ENCODE measurements at regions not wholly inside any gene's neighbourhood (a gene's known extent, or its start where the extent isn't known, plus 50 kb on each side); places are given as distances from the start of the nearest gene placed in this dataset.
A peak's percentile ranks its signal among the peaks of the same experiment; 100 is the strongest.

- Histone ChIP-seq H3K27me3 (replicated peaks; ENCODE audit: control insufficient read depth, insufficient read depth, low read length) (no peaks in the 10 kb centered on the region), H3K4me3 (replicated peaks; ENCODE audit: low read depth, low read length) (no peak overlapping the region), H3K36me3 (ENCODE audit: control insufficient read depth, insufficient read depth, low read length) (no peaks in the 10 kb centered on the region)
- no peak for DNase-seq (ENCODE audit: extremely low read depth, insufficient read length)
- TF ChIP-seq, protein P1, sequence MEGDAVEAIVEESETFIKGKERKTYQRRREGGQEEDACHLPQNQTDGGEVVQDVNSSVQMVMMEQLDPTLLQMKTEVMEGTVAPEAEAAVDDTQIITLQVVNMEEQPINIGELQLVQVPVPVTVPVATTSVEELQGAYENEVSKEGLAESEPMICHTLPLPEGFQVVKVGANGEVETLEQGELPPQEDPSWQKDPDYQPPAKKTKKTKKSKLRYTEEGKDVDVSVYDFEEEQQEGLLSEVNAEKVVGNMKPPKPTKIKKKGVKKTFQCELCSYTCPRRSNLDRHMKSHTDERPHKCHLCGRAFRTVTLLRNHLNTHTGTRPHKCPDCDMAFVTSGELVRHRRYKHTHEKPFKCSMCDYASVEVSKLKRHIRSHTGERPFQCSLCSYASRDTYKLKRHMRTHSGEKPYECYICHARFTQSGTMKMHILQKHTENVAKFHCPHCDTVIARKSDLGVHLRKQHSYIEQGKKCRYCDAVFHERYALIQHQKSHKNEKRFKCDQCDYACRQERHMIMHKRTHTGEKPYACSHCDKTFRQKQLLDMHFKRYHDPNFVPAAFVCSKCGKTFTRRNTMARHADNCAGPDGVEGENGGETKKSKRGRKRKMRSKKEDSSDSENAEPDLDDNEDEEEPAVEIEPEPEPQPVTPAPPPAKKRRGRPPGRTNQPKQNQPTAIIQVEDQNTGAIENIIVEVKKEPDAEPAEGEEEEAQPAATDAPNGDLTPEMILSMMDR (IDR thresholded peaks at IDR 0.05; ENCODE audit: insufficient read depth, low read length, poor library complexity, severe bottlenecking) = no peak
Observed at GRCh38 chr1:57943365-57943764, 519.5 kb upstream of the DAB1 start.

DNA sequence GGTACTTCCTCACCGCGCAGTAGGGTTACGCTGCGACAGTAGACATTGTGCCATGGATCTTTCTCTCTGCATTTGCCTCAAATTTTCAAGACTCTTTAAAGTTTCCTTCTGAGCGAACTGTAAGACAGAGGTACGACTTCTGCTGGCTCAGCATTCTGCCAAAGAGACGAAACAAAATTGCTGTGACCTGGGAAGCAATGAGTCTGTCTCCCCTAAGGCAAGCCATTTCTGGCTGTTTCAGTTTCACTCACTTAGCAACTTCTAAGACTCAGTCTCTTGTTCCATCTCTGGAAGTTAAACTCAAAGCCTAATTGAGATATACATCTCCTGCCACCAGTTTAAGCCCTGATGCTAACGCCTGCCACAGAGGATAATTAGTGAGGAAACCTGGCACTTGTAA is 510.9 kb upstream of the DAB1 start:
- Histone ChIP-seq H3K27me3 (replicated peaks; ENCODE audit: control insufficient read depth, insufficient read depth, low read length) (no peaks in the 10 kb centered on the region), H3K4me3 (replicated peaks; ENCODE audit: low read depth, low read length) (no peak overlapping the region), H3K36me3 (ENCODE audit: control insufficient read depth, insufficient read depth, low read length) (no peaks in the 10 kb centered on the region)
- DNase-seq (ENCODE audit: extremely low read depth, insufficient read length) = no peak
- TF ChIP-seq, protein P1 (IDR thresholded peaks at IDR 0.05; ENCODE audit: insufficient read depth, low read length, poor library complexity, severe bottlenecking) = no peak

- H3K27me3 ChIP-seq (replicated peaks; ENCODE audit: control insufficient read depth, insufficient read depth, low read length) = no peaks in the 10 kb centered on the region; the same call in 1 of the 2 replicates
- H3K36me3 ChIP-seq (ENCODE audit: control insufficient read depth, insufficient read depth, low read length) = no peaks in the 10 kb centered on the region
- peak; percentile 5 for DNase-seq (ENCODE audit: extremely low read depth, insufficient read length)
- no peak overlapping the region for H3K4me3 ChIP-seq (replicated peaks; ENCODE audit: low read depth, low read length)
- TF ChIP-seq, protein P1 (IDR thresholded peaks at IDR 0.05; ENCODE audit: insufficient read depth, low read length, poor library complexity, severe bottlenecking) = no peak
Observed at GRCh38 chr1:57927003-57927402, 503.1 kb upstream of the DAB1 start.

DNA sequence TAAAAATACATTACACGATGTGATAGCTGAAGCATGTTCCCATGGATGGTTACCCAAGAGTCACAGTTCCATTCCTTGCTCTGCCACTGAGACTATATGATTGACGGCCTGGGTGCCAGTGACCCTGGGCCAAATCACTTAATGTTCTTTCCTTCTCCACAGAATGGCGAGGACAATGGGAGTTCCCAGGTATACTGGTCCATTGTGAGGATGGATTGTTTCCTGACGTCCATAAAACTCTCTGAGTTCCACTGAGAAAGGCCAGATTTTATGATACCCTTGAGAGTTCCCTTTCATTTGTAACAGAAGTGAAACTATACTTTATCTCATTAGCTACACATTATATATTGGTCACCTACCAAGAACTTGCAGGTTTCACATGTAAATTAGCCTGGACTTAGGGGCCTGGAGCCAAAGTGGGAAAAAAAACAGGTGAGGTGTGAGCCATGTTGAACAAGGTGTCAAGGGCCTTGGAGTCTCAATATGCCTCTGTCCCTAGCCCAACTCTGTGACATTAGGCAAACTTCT is 502.2 kb upstream of the DAB1 start:
- Histone ChIP-seq H3K27me3 (replicated peaks; ENCODE audit: control insufficient read depth, insufficient read depth, low read length) (no peaks in the 10 kb centered on the region; the same call in 1 of the 2 replicates), H3K36me3 (ENCODE audit: control insufficient read depth, insufficient read depth, low read length) (no peaks in the 10 kb centered on the region), H3K4me3 (replicated peaks; ENCODE audit: low read depth, low read length) (no peak overlapping the region)
- TF ChIP-seq, protein P1 (IDR thresholded peaks at IDR 0.05; ENCODE audit: insufficient read depth, low read length, poor library complexity, severe bottlenecking) = no peak
- no peak for DNase-seq (ENCODE audit: extremely low read depth, insufficient read length)

GRCh38 chr1:57925226-57925625 is 501.4 kb upstream of the DAB1 start:
- TF ChIP-seq, protein P1 (IDR thresholded peaks at IDR 0.05; ENCODE audit: insufficient read depth, low read length, poor library complexity, severe bottlenecking) = no peak
- H3K36me3 ChIP-seq (ENCODE audit: control insufficient read depth, insufficient read depth, low read length) = no peaks in the 10 kb centered on the region
- DNase-seq (ENCODE audit: extremely low read depth, insufficient read length) = no peak
- H3K27me3 ChIP-seq (replicated peaks; ENCODE audit: control insufficient read depth, insufficient read depth, low read length) = no peaks in the 10 kb centered on the region; the same call in 1 of the 2 replicates
- H3K4me3 ChIP-seq (replicated peaks; ENCODE audit: low read depth, low read length) = no peak overlapping the region

GRCh38 chr1:57922130-57922529 is 498.3 kb upstream of the DAB1 start:
- TF ChIP-seq, protein P1 (IDR thresholded peaks at IDR 0.05; ENCODE audit: insufficient read depth, low read length, poor library complexity, severe bottlenecking) = no peak
- Histone ChIP-seq H3K36me3 (ENCODE audit: control insufficient read depth, insufficient read depth, low read length) (no peaks in the 10 kb centered on the region), H3K4me3 (replicated peaks; ENCODE audit: low read depth, low read length) (no peak overlapping the region), H3K27me3 (replicated peaks; ENCODE audit: control insufficient read depth, insufficient read depth, low read length) (no peaks in the 10 kb centered on the region; the same call in 1 of the 2 replicates)
- no peak for DNase-seq (ENCODE audit: extremely low read depth, insufficient read length)

All from GM06990 (cell line).